ENCODE measurements at regions not wholly inside any gene's neighbourhood (a gene's known extent, or its start where the extent isn't known, plus 50 kb on each side); places are given as distances from the start of the nearest gene placed in this dataset.
"Not testable (repeated sequence)": the region's sequence is repeated elsewhere in the genome, so short reads cannot be mapped to it uniquely, and the experiment has no call there.

GRCh38 chrX:118259213-118259612 is 86.7 kb upstream of the WDR44 start:
- intact Hi-C loops (cut with DNase I), result no loop called here
- H3K4me3 ChIP-seq, result no peak overlapping the region

DNA sequence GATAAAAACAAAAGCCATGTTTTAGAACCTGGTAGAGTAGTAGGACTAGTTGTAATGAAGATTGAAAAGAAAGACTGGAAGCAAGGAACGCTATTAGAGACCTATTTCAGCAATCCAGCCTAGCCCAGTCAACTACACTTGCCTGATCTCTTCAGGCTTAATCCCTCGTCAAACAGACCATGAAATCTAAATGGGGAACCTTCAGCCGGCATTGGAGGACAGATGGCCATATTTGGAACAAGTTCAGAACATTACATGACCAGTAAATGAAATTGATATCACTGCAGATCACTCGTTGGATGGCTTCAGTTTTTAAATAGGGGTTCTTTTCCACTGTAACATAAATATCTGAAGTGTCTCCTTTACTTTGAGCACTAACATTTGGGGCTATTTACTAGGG is 84.8 kb upstream of the WDR44 start:
- H3K9me3 ChIP-seq, result no peaks in the 10 kb centered on the region
- no peaks in the 10 kb centered on the region for H3K27me3 ChIP-seq
- H3K4me1 ChIP-seq, result no peaks in the 10 kb centered on the region
- ATAC-seq (no peak), DNase-seq (no peak)
- no peak overlapping the region for H3K4me3 ChIP-seq
- no peaks in the 10 kb centered on the region for H3K36me3 ChIP-seq
- no peak overlapping the region for H3K27ac ChIP-seq
- intact Hi-C loops (cut with DNase I), result no loop called here
- TF ChIP-seq, protein P1, sequence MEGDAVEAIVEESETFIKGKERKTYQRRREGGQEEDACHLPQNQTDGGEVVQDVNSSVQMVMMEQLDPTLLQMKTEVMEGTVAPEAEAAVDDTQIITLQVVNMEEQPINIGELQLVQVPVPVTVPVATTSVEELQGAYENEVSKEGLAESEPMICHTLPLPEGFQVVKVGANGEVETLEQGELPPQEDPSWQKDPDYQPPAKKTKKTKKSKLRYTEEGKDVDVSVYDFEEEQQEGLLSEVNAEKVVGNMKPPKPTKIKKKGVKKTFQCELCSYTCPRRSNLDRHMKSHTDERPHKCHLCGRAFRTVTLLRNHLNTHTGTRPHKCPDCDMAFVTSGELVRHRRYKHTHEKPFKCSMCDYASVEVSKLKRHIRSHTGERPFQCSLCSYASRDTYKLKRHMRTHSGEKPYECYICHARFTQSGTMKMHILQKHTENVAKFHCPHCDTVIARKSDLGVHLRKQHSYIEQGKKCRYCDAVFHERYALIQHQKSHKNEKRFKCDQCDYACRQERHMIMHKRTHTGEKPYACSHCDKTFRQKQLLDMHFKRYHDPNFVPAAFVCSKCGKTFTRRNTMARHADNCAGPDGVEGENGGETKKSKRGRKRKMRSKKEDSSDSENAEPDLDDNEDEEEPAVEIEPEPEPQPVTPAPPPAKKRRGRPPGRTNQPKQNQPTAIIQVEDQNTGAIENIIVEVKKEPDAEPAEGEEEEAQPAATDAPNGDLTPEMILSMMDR (IDR thresholded peaks at IDR 0.05), result no peak

More at GRCh38 chrX:118259213-118259612, 86.7 kb upstream of the WDR44 start:
- TF ChIP-seq, protein P1 (IDR thresholded peaks at IDR 0.05), result no peak
- DNase-seq, result no peak
- Histone ChIP-seq H3K4me1 (no peaks in the 10 kb centered on the region), H3K27ac (no peak overlapping the region), H3K27me3 (no peaks in the 10 kb centered on the region), H3K9me3 (no peaks in the 10 kb centered on the region), H3K36me3 (no peaks in the 10 kb centered on the region)
- ATAC-seq, result no peak

- no peak for ATAC-seq
- DNase-seq, result no peak
Observed at GRCh38 chrX:118271775-118272174, 74.1 kb upstream of the WDR44 start.

DNA sequence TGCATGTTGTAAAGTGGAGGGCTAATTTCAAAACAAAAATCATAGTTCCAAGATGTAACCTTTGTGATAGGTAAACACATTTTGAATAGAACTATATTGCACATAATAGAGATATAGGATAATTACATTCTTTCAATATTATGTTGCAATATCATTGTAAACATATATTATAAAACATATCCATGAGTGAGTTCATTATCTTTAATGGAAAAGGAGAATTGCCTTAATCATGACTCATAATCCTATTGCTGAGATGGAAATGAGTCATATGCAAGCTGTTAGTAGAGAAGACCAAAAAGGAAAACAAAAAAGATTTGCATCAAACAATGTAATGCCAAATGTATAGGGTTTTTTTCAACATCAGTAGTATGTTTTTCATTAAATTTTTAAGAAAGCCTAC is 73.7 kb upstream of the WDR44 start:
- Histone ChIP-seq H3K36me3 (no peaks in the 10 kb centered on the region), H3K27me3 (no peaks in the 10 kb centered on the region), H3K9me3 (no peaks in the 10 kb centered on the region), H3K27ac (no peak overlapping the region), H3K4me3 (no peak overlapping the region), H3K4me1 (no peaks in the 10 kb centered on the region)
- TF ChIP-seq, protein P1 (IDR thresholded peaks at IDR 0.05), result no peak
- ATAC-seq (no peak), DNase-seq (no peak)
- intact Hi-C loops (cut with DNase I), result no loop called here

More at GRCh38 chrX:118271775-118272174, 74.1 kb upstream of the WDR44 start:
- TF ChIP-seq, protein P1 (IDR thresholded peaks at IDR 0.05), result no peak
- Histone ChIP-seq H3K4me3 (no peak overlapping the region), H3K27me3 (no peaks in the 10 kb centered on the region), H3K4me1 (no peaks in the 10 kb centered on the region), H3K36me3 (no peaks in the 10 kb centered on the region), H3K9me3 (no peaks in the 10 kb centered on the region), H3K27ac (no peak overlapping the region)
- intact Hi-C loops (cut with DNase I), result no loop called here

DNA sequence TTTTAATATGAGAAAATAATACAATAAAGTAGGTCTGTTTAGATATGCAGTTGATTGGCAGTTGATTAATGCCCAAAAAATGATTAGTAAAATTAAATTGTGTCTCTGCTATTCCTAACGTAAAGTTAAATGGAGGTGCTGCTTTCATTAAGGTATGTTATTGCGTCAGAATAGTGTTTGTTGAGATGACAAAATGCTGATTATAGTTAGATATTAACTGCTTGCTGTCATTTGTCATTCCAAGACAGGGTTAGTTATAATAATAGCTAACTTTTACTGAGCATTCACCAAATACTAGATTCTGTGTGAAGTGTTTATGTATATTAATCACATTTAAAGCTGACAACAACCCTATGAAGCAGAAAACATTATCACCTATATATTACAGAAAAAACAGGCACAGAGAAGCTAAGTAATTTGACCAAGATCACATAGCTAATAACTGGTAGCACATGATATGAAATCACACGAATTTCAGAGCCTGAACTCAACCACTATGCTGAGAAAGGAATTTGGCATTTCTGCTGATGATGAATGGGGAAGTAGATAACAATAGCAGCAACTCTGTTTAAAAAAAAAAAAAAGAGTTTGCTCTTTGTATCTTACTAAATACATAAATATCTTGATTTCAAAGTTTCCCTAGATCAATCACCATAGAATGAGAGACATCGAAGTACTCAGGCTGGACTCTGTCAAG is 59.7 kb upstream of the WDR44 start:
- Histone ChIP-seq H3K9me3 (no peaks in the 10 kb centered on the region), H3K27ac (no peak overlapping the region), H3K4me3 (no peak overlapping the region), H3K4me1 (no peaks in the 10 kb centered on the region), H3K36me3 (no peaks in the 10 kb centered on the region), H3K27me3 (no peaks in the 10 kb centered on the region)
- TF ChIP-seq, protein P1 (IDR thresholded peaks at IDR 0.05), result no peak
- intact Hi-C loops (cut with DNase I), result no loop called here
- no peak for DNase-seq
- no peak for ATAC-seq

GRCh38 chrX:118295818-118296217 is 50.1 kb upstream of the WDR44 start:
- intact Hi-C loops (cut with DNase I); H3K27ac ChIP-seq; ATAC-seq; H3K27me3 ChIP-seq; H3K4me3 ChIP-seq; H3K4me1 ChIP-seq; DNase-seq; H3K36me3 ChIP-seq; H3K9me3 ChIP-seq: not testable (repeated sequence)

Data from upper lobe of right lung (tissue), 1 donor.